HG03025 (cell line): ENCODE measurements at regions not wholly inside any gene's neighbourhood (a gene's known extent, or its start where the extent isn't known, plus 50 kb on each side); places are given as distances from the start of the nearest gene placed in this dataset.
"Not testable (repeated sequence)": the region's sequence is repeated elsewhere in the genome, so short reads cannot be mapped to it uniquely, and the experiment has no call there.

Source experiments
- ATAC-seq: cut with Tn5 transposase; IDR thresholded peaks from one replicate; pipeline ENCODE4 v1.9.1; 2021; ENCODE audit warnings: mild to moderate bottlenecking, moderate library complexity; ENCODE audit not compliant: unreplicated experiment, low FRiP score

- no peak for ATAC-seq
Observed at GRCh38 chr7:69244701-69245100, 353.6 kb upstream of the AUTS2 start.

- no peak for ATAC-seq
Observed at GRCh38 chr7:69245646-69246045, 352.6 kb upstream of the AUTS2 start.

GRCh38 chr7:69246758-69247157 is 351.5 kb upstream of the AUTS2 start:
- no peak for ATAC-seq

DNA sequence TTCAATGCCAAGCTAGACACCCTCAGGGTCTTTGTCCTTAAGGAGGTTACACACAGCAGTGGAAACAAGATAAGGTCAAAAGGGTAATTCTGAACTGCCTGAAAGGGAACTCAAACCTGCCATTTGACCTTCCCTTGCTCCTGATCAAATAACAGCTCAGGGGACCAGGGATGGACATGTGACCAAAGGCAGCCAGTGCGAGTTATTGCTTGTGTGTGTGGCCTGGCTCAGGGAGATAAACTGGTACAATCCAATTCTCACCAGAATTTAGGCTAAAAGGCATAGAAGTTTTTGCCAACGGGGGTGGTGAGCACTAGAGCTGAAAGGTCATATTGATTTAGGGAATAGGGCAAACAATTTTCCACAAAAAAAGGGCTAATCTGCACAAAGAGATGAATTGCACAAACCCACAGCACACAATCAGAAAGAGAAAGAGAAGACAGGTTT is 349.9 kb upstream of the AUTS2 start:
- ATAC-seq, result not testable (repeated sequence)

- no peak for ATAC-seq
Observed at GRCh38 chr7:69250958-69251357, 347.3 kb upstream of the AUTS2 start.

GRCh38 chr7:69254643-69255042 is 343.6 kb upstream of the AUTS2 start:
- ATAC-seq, result no peak

DNA sequence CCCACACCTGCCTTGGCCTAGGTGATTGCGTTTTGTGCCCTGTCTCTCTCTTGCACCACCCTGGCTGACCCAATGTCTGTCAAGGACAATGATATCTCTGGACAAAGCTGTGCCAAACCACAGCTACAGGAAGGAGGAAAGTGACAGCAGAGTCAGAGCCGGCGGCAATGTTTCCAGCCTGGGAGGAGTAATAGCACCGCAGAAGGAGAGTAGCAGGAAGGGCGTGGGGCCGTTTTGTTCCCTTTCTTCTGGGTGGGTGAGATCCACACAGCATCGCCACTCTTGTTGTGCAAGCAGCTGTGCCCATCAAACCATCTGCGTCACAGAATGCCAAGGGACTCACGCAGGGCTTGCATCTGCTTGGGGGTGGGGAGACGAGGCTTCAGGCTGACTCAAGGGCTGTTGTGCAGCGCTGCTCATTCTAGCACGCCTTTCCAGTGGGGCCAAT is 341.6 kb upstream of the AUTS2 start:
- ATAC-seq, result no peak

DNA sequence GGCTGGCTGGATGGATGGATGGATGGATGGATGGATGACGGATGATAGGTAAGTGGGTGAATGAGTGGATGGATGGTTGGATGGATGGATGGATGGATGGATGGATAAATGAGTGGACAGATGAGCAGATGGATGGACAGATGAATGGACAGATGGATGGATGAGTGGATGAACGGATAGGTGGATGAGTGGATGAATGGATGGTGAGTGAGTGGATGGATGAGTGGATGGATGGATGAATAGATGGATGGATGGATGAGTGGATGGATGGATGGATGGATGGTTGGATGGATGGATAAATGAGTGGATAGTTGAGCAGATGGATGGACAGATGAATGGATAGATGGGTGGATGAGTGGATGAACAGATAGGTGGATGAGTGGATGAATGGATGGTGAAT is 340.7 kb upstream of the AUTS2 start:
- ATAC-seq, result no peak

DNA sequence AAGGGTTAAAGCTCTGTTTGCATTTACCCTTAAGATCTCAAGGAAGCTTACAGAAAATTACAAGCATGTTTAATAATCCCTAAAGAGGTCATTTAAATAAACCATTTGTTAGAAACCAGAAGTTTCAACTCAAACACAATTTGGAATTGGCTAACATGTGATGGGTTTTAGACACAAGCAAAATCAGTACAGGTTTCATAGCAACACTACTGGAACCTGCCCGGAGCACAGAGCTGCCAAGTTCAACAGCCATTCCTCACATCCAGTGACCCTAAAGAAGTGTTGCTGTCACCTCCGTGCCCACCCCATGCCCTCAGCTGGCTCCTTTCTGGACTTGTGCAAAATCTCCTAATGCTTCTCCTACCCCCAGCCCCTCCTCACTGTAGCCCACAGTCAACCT is 338.8 kb upstream of the AUTS2 start:
- ATAC-seq, result no peak

GRCh38 chr7:69260023-69260422 is 338.3 kb upstream of the AUTS2 start:
- ATAC-seq, result no peak

- ATAC-seq, result no peak
Observed at GRCh38 chr7:69263550-69263949, 334.7 kb upstream of the AUTS2 start.

DNA sequence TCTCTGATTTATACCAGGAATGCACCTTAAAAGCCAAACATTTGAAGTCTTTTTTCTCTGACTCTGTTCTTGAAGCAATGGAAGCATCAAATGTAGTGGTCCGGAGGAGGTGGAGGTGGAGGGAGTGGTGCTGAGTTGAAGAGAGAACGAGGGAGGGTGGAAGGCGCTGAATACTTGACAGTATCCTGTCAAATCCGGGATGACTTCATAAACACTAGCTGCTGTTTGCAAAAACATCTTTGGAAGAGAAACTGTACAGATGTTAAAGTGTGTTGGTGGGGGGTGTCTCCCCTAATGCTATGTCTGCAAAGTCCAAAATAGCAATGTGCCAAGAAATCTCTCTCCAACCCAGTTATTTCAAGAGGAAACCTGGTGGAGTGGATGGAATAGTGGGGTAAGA is 328.5 kb upstream of the AUTS2 start:
- ATAC-seq, result no peak

- ATAC-seq, result no peak
Observed at GRCh38 chr7:69272101-69272500, 326.2 kb upstream of the AUTS2 start.

DNA sequence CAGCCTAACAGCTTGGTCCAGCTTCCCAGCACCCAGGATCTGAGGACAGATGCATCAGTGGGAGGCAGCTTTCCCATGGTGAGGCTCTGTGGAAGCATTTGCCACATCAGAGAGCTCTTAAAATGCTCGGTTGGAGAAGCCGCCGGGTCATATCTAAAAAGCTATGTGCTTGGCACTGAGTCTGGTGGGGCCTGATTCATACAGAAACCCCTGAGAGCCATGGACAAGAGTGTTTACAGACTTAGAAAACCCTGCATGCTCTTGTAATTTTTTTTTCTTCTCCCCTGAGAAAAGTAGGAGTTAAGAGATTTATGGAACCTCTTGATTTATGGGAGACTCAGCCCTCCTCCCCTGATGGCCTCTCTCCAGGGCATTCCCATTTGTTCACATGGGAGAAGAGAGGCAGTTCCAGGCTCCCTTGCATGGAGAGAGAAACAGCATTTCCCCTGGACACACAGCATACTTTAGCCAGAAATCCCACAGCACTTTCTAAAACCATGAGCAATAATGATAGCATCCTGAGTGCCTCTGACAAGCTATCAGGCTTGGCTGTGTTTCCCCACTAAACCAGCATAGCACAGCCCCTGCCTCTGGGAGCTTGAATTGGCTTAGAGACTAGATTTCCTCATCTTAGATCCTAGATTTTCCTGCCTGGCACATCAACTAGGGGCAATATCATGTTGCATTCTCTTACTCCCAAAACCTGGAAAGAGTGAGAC is 322.1 kb upstream of the AUTS2 start:
- ATAC-seq, result no peak

DNA sequence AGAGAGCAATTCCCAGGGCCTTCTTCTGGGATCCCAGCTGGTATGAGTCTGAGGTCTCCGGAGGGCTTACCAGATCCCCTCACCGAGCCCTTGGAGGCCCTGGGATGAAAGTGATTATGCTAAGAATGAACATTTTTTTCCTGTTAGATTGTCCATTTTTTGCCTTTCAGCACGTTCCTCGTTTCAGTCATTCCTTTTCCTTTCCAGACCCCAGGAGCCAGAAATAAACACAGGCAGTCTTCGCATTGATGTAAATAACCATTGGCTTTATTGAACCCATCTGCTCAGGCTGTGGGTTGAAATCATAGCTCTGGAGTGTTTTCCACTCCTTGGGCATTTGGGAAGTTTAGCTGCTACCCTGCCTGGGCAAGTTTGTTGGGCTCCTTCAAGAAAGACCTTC is 320.9 kb upstream of the AUTS2 start:
- ATAC-seq, result no peak

DNA sequence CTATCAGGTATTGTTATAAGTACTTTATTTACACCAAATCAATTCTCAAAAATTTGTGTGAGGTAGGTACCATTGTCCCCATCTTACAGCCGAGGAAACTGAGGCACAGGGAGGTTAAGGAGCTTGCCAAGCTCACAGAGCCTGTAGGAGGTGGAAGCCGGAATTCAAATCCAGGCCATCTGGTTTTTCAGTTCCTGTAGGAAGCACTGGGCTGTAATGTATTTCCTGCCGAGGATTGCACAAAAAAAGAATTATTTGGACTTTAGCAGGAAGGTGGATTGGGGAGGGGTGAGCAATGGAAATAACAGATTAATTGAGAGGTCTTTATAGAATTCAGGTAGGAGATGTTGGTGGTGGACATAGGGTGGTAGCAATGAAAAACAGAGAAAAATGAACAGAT is 315.3 kb upstream of the AUTS2 start:
- no peak for ATAC-seq

DNA sequence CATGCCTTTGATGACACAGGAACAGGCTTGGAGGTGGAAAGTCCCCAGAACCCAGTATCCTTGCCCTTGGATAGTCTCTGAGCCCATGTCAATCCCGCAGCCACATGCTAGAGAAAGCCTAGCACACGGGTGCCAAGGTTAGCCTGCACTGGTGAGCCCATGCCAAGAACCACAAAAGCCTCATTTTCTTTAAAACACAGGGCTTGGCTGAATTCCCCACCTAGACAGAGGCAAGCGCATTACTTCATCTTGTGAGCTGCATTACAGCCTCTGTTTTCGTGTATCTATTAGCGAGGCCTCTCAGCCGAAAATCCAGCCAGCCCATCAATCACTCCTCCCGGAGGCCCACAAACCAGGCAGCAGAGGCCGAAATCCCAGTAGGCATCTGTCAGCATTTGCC is 314.9 kb upstream of the AUTS2 start:
- no peak for ATAC-seq

DNA sequence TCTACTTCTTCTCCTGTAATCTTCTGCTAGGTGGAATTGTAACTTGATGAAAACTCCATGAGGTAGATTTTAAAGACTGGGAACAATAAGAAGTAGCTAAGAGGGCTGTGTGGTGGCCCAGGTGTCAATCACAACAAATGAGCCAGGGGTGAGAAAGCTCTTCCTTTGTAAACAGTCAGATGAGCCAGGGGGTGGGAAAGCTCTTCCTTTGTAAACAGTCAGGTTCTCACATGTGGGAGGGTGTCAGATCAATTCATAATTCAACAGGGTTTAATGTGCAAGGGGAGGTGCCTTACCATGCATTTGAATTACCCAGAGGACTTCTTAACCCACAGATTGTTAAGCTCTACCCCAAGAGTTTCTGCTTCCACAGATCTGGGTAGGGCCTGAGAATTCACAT is 312.4 kb upstream of the AUTS2 start:
- ATAC-seq, result no peak

DNA sequence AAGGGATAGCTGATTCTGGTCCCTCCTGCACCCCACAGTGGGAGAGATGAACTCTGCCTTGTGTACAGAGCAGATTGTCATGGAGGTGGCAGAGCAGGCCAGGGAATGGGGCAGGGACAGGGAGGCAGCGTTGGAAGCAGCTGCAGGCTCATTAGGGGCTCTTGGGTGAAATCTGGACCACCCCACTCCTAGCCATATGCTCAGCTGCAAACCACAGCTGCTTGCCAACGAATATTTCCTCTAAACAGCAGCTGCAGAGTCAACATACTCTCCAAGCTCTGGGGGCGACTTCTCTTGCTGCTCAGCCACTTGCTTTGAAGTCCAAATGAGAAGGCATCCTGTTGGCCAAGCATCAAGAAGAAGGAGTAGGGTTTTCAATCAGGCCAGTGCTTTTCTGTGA is 302.3 kb upstream of the AUTS2 start:
- ATAC-seq, result no peak

DNA sequence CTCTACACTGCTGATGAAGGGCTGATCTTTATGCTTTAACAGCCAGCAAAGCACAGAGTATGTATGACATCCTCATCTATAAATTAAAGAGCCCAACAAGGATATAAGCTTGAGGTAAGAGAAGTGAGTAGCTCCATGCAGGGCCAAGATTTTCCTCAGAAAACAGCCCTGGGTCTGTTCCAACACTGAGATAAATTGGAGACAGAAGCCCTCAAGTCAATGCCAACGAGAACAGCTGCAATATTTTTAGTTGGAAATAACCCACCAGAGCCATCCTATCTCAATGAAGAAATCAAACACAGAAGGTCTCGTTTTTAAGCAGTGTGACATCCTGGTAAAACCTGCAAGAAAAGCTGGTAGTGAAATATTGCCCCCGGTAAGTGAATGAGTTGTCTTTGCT is 297.0 kb upstream of the AUTS2 start:
- no peak for ATAC-seq

- no peak for ATAC-seq
Observed at GRCh38 chr7:69309601-69310000, 288.7 kb upstream of the AUTS2 start.

DNA sequence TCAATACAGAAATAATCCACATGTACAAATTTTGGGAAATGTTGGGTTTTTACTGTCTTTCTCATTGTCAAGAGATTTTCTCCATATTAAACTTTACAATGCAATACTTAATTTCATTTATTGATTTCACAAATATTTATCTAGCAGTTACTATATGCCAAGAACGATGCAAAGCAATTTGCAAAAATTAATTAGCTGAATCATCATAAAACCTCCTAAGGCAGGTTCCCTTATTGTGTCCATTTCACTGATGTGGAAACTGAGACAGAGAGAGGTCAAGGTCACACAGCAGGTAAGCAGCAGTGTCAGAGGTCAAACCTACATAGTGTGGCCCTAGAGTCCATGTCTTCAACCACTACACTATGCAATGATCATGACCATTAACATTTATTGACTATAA is 286.8 kb upstream of the AUTS2 start:
- no peak for ATAC-seq

- not testable (repeated sequence) for ATAC-seq
Observed at GRCh38 chr7:69313852-69314251, 284.4 kb upstream of the AUTS2 start.
